ENCODE measurements at regions not wholly inside any gene's neighbourhood (a gene's known extent, or its start where the extent isn't known, plus 50 kb on each side); places are given as distances from the start of the nearest gene placed in this dataset.
"Not testable (repeated sequence)": the region's sequence is repeated elsewhere in the genome, so short reads cannot be mapped to it uniquely, and the experiment has no call there.

DNA sequence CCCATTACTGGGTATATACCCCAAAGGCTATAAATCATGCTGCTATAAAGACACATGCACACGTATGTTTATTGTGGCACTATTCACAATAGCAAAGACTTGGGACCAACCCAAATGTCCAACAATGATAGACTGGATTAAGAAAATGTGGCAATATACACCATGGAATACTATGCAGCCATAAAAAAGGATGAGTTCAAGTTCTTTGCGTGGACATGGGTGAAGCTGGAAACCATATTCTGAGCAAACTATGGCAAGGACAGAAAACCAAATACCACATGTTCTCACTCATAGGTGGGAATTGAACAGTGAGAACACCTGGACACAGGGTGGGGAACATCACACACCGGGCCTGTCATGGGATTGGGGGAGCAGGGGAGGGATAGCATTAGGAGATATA lies 54.4 kb upstream of the MUCL1 start:
- not testable (repeated sequence) for DNase-seq (ENCODE audit: low read depth in 2 of 2)

DNA sequence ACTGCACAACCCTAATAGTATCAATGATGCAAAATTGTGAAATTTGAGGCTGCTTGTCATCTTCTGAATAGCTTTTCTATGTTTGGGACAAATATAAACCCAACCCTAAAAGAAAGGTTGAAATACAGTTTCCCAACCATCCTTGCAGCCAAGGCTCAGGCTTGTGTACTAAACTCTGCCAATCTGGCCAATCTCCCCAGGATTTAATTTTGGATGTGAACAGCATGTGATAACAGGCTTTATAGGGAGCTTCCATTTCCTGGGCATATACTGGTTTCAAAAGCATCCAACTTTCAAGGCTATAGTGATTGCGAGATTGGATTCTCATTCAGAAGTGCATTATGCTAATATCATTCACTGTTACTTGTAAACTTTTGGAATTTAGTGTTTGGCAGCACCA lies 55.7 kb upstream of the MUCL1 start:
- DNase-seq (ENCODE audit: low read depth in 2 of 2) = no peak

- no peak for DNase-seq (ENCODE audit: low read depth in 2 of 2)
These were observed 57.3 kb upstream of the MUCL1 start for GRCh38 chr12:54796991-54797390.

GRCh38 chr12:54795644-54796043 lies 58.7 kb upstream of the MUCL1 start:
- DNase-seq (ENCODE audit: low read depth in 2 of 2) = no peak

DNA sequence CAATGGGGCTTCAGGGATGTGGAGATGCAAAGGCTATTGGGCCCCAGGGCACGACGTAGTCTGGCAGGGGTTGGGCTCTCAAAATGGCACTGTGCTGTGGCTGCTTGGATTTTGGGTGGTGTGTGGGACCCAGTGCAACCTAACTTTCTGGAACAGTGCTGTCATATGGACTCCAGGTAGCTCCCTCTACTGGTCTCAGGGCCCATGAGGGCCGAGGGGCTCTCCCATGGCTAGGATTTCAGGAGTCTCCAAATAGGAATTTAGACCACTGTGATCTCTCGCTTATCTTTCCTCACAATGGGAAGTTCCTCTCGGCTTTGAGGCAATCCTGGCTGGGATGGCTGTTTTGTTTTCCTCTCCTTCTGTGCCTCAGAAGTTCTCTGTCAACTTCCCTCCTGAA lies 68.2 kb upstream of the MUCL1 start:
- DNase-seq (ENCODE audit: low read depth in 2 of 2) = no peak

DNA sequence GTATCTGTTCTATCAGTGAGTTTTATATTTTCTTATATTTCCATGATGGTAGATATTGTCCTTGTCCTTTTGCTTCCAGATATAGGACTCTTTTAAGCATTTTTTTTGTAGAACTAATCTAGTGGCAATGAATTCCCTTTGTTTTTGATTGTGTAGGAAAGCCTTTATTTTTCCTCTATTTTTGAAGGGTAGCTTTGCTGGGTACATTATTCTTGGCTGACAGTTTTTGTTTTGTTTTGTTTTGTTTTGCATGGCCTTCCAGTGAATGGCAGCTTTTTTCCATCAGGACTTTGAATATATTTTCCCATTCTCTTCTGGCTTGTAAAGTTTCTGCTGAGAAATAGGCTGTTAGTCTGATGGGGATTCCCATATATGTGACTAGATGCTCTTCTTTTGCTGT lies 70.2 kb upstream of the MUCL1 start:
- DNase-seq (ENCODE audit: low read depth in 2 of 2) = no peak

DNA sequence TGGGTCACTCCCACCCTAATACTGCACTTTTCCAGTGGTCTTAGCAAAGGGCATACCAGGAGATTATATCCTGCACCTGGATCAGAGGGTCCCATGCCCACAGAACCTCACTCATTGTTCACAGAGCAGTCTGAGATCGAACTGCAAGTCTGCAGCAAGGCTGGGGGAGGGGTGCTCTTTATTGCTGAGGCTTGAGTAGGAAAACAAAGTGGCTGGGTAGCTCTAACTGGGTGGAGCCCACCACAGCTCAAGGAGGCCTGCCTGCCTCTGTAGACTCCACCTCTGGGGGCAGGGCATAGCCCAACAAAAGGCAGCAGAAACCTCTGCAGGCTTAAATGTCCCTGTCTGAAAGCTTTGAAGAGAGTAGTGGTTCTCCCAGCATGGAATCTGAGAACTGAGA lies 77.3 kb upstream of the MUCL1 start:
- not testable (repeated sequence) for DNase-seq (ENCODE audit: low read depth in 2 of 2)

- no peak for DNase-seq (ENCODE audit: low read depth in 2 of 2)
These were observed 80.7 kb upstream of the MUCL1 start for GRCh38 chr12:54773593-54773992.

GRCh38 chr12:54765652-54766051 lies 88.7 kb upstream of the MUCL1 start:
- no peak for DNase-seq (ENCODE audit: low read depth in 2 of 2)

GRCh38 chr12:54762390-54762789 lies 91.9 kb upstream of the MUCL1 start:
- DNase-seq (ENCODE audit: low read depth in 2 of 2) = no peak

GRCh38 chr12:54759751-54760150 lies 94.6 kb upstream of the MUCL1 start:
- no peak for DNase-seq (ENCODE audit: low read depth in 2 of 2)

DNA sequence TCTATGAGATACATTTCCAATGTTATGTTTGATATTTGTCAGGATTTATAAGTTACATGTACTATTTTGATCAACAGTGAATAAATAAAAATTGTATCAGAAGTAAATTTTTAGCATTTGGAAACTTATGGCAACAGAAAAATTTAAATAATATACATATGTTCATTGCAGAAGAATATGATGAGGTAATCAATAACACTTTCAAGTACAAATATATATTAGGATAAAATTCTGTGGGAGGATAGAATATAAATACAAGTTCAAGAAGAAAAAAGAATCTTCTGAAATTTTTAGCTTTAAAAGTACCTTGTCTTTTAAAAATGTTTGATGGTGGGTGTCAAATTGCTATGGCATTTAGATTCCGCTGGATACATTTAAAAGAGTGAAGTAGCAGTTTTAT lies 102.8 kb upstream of the MUCL1 start:
- no peak for DNase-seq (ENCODE audit: low read depth in 2 of 2)

GRCh38 chr12:54749191-54749818 lies 101.1 kb upstream of the DCD start:
- peak in 1 of 2 donors; percentile 7 for DNase-seq (ENCODE audit: low read depth in 2 of 2)

- DNase-seq (ENCODE audit: low read depth in 2 of 2) = no peak
These were observed 96.4 kb upstream of the DCD start for GRCh38 chr12:54744590-54744989.

DNA sequence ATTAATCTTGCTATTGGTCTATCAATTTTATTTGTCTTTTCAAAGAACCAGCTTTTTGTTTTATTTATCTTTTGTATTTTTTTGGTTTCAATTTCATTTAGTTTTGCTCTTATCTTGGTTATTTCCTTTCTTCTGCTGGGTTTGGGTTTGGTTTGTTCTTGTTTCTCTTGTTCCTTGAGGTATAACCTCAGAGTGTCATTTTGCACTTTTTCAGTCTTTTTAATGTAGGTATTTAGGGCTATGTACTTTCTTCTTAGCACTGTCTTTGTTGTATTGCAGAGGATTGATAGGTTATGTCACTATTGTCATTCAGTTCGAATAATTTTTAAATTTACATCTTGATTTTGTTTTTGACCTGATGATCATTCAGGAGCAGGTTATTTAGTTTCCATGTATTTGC lies 92.7 kb upstream of the DCD start:
- DNase-seq (ENCODE audit: low read depth in 2 of 2) = no peak

GRCh38 chr12:54736549-54736948 lies 88.4 kb upstream of the DCD start:
- DNase-seq (ENCODE audit: low read depth in 2 of 2) = no peak

DNA sequence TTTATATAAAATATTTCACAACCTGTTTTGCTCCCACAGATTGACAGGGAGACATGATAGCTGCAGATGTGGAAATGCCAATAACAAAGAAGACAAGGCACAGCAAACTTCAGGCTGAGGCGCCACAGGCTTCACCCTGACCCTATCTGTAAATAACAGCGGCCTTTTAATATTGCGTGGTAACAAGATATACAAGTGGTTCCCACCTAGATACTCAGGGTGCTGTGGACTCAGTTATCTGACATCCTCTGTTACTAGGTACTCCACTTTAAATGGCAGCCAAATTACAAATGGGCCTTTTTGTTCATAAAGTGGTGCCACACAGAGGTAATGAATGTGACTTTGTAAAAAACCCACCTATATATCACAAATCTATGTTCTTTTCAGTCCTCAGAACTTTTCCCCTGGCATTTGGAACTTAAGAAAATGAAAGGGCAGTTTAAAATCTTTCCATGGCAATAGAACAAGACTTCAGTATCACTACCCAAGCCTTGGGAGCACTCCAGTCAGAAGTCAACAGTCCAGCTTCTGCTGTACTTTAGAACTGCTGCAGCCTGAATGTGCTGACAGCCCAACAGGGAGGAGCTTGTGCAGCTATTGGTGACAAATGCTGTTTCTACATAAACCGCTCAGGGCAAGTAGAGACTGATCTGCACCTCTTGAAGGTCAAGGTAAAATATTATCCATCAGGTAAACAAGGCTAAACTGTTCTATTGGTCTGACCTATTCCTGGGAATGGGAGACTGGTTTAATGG lies 86.2 kb upstream of the DCD start:
- no peak for DNase-seq (ENCODE audit: low read depth in 2 of 2)

DNA sequence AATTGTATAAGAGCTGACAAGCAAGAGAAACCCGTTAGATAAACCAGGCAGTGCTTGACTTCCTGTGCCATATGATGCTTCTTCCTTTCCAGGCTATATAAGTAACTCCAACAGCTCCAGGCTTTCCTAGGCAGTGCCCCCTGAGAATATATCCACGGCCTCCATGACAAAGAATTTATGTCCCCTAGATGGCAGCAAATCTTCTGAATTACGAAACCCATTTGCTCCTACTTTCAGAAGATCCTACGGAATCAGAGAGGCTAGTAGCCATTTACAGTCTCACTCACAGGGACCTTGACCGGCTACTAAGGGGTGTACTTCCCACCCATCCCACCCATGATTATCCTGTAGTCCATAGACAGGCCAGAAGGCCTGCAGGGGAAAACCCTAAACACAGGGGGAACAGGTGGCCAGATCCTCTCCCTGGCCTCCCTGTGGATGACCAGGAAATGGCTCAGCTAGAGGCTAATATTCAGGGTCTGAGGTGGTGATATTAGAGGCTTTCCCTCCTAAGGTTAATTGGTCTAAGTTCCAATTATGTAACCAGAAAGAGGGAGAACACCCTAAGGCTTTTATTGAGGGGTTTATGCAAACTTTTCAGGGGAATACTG lies 77.2 kb upstream of the DCD start:
- no peak for DNase-seq (ENCODE audit: low read depth in 2 of 2)

DNA sequence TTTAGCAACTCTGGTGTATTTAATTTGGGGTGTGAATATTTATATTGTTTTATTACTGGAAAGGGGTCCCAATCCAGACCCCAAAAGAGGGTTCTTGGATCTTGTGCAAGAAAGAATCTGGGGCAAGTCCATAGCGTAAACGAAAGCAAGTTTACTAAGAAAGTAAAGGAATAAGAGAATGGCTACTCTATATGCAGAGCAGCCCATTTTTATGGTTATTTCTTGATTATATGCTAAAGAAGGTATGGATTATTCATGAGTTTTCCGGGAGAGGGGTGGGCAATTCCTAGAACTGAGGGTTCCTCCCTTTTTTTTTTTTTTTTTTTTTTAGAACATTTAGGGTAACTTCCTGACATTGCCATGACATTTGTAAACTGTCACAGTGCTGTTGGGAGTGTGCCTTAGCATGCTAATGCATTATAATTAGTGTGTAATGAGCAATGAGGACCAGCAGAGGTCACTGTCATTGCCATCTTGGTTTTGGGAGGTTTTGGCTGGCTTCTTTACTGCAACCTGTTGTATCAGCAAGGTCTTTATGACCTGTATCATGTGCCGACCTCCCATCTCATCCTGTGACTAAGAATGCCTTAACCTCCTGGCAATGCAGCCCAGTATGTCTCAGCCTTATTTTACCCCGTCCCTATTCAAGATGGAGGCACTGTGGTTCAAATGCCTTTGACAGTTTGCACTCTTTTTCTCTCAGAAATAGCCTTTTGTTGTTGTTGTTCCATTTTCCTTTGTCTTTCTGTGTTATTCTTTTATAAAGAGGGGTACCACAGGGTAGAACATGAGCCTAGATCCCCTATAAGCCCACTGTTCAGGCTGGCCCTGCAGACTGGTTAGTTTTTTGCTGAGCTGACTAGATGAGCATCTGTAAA lies 75.5 kb upstream of the DCD start:
- no peak for DNase-seq (ENCODE audit: low read depth in 2 of 2)

GRCh38 chr12:54721312-54721711 lies 73.1 kb upstream of the DCD start:
- no peak for DNase-seq (ENCODE audit: low read depth in 2 of 2)

- no peak for DNase-seq (ENCODE audit: low read depth in 2 of 2)
These were observed 71.5 kb upstream of the DCD start for GRCh38 chr12:54719691-54720090.

GRCh38 chr12:54716261-54716660 lies 68.1 kb upstream of the DCD start:
- DNase-seq (ENCODE audit: low read depth in 2 of 2) = no peak
